HG03565 (cell line): ENCODE measurements at regions not wholly inside any gene's neighbourhood (a gene's known extent, or its start where the extent isn't known, plus 50 kb on each side); places are given as distances from the start of the nearest gene placed in this dataset.
"Not testable (repeated sequence)": the region's sequence is repeated elsewhere in the genome, so short reads cannot be mapped to it uniquely, and the experiment has no call there.

ENCODE experiments used
- ATAC-seq: cut with Tn5 transposase; IDR thresholded peaks from one replicate; pipeline ENCODE4 v1.9.1; 2021; ENCODE audit warnings: mild to moderate bottlenecking, moderate library complexity; ENCODE audit not compliant: unreplicated experiment

- no peak for ATAC-seq
These were observed 63.3 kb upstream of the AGAP1 start for GRCh38 chr2:235430366-235431083.

GRCh38 chr2:235432741-235433520 is 60.9 kb upstream of the AGAP1 start:
- no peak for ATAC-seq

GRCh38 chr2:235433860-235434259 is 60.0 kb upstream of the AGAP1 start:
- no peak for ATAC-seq

GRCh38 chr2:235439959-235440662 is 53.7 kb upstream of the AGAP1 start:
- no peak for ATAC-seq

GRCh38 chr2:235443580-235443979 is 50.3 kb upstream of the AGAP1 start:
- not testable (repeated sequence) for ATAC-seq
